Heart left ventricle (tissue), 16 donors: ENCODE measurements at regions not wholly inside any gene's neighbourhood (a gene's known extent, or its start where the extent isn't known, plus 50 kb on each side); places are given as distances from the start of the nearest gene placed in this dataset.

ENCODE experiments used
- ATAC-seq, 4 donors: fragments of 200-7000 bp; cut with Tn5 transposase; one replicate each; pipeline ENCODE4 v1.9.1; 2020 to 2022; ENCODE audit warnings: moderate library complexity in 4 of 4, mild to moderate bottlenecking in 3 of 4, moderate number of reproducible peaks in 1 of 4
- DNase-seq, 5 donors: peaks; one replicate each; pipeline ENCODE4 v3.0.0-alpha.2; 2020
- H3K27ac ChIP-seq, 12 donors: fragments of 200-600 bp; sonication (generic) in 4 of 12; one replicate each; pipeline versions ENCODE4 v1.5.0 to v1.8.0; 2016 to 2022; ENCODE audit warnings: mild to moderate bottlenecking in 2 of 12
- H3K27me3 ChIP-seq, 9 donors: fragments of 200-600 bp; sonication (generic) in 2 of 9; one replicate each; pipeline versions ENCODE4 v1.5.1 to v1.8.0; 2016 to 2022; ENCODE audit warnings: mild to moderate bottlenecking in 3 of 9
- H3K36me3 ChIP-seq, 9 donors: fragments of 200-600 bp; sonication (generic) in 2 of 9; one replicate each; pipeline versions ENCODE4 v1.5.0 to v1.8.0; 2018 to 2022; ENCODE audit warnings: mild to moderate bottlenecking in 2 of 9
- H3K4me1 ChIP-seq, 12 donors: fragments of 200-600 bp; sonication (generic) in 4 of 12; one replicate each; pipeline versions ENCODE4 v1.5.0 to v1.8.0; 2016 to 2022; ENCODE audit warnings: mild to moderate bottlenecking in 3 of 12
- H3K4me3 ChIP-seq, 12 donors: fragments of 200-600 bp; sonication (generic) in 4 of 12; one replicate each; pipeline versions ENCODE4 v1.5.0 to v1.8.0; 2017 to 2022; ENCODE audit warnings: mild to moderate bottlenecking in 9 of 12, moderate library complexity in 4 of 12
- H3K9me3 ChIP-seq, 12 donors: fragments of 200-600 bp; sonication (generic) in 4 of 12; one replicate each; pipeline versions ENCODE4 v1.5.0 to v1.8.0; 2016 to 2022; ENCODE audit warnings: mild to moderate bottlenecking in 1 of 12
- CTCF ChIP-seq, 12 donors: fragments of 200-600 bp; sonication (generic) in 4 of 12; IDR thresholded peaks; one replicate each; pipeline versions ENCODE4 v1.5.0 to v1.8.0; 2018 to 2022; ENCODE audit warnings: antibody characterized with exemption in 12 of 12, mild to moderate bottlenecking in 5 of 12
- POLR2A ChIP-seq, 2 donors: fragments of 450-650 bp; IDR thresholded peaks; one replicate each; pipeline ENCODE4 v1.6.1; 2017; ENCODE audit warnings: antibody characterized with exemption in 2 of 2, mild to moderate bottlenecking in 2 of 2, moderate library complexity in 2 of 2
- WGBS, 4 donors: extraction: QIAGEN DNeasy Blood & Tissue Kit in 2 of 4; methylation state at CpG; one replicate each; pipeline versions ENCODE4 v1.1.5 to v1.1.7; 2013 to 2018; 5-methylcytosine and 5-hydroxymethylcytosine counted together
- intact Hi-C, 10 donors: fragments of 100-400 bp; cut with DNase I; formaldehyde crosslinking; loops; one replicate each; pipeline versions ENCODE4 v1.11.1 to v1.14.2; 2022
- donor health status: ischemic (EF 13 %, LVEDD 7.1; RV severe dilation, severe dysfunction).
- donor health status: healthy with polysubstance abuse.
- donor health status: DM: no; HTN: yes; CAD: no.
- donor health status: DM: no; HTN: no; CAD: no.
- donor health status: ischemic (EF 25% LVEDD 6.9; RV normal size, moderate dysfunction).
- donor health status: ischemic (EF 25% LVEDD 5.7; RV mildly dilated, moderate dysfunction).
- donor health status: healthy.
- donor health status: DM: yes; HTN: yes; CAD: no.
- donor health status: ischemic (EF 35%, LVEDD 5.7; RV mildly dilated, moderate dysfunction).
- donor health status: nonischemic (EF 11% LVEDD 7.7; RV severe dilation, severe dysfunction).
- donor health status: DM: yes; HTN: yes; CAD: no.
- donor health status: PGD.
- donor health status: ischemic (EF 29% LVEDD 5.4; RV normal size, mild dysfunction).
- donor health status: nonischemic (EF 23%, LVEDD 6.1; RV moderate dilation, normal function).

GRCh38 chr13:109655206-109655600, 131.2 kb downstream of the IRS2 start:
- Histone ChIP-seq H3K27ac (peak overlapping the region in 11 of 12 donors; percentile 17 to 89 (median 48)), H3K27me3 (peaks cover 0 to 30% (median 5%) of the 10 kb centered on the region in 9 donors), H3K4me3 (no peak overlapping the region), H3K9me3 (peaks cover 0 to 4% (median 0%) of the 10 kb centered on the region in 12 donors), H3K4me1 (peaks cover 0 to 59% (median 12%) of the 10 kb centered on the region in 12 donors), H3K36me3 (no peaks in the 10 kb centered on the region)
- WGBS, 4 donors = 45 to 67% (median 47%) methylated on average over 1 of the region's 1 CpG
- TF ChIP-seq POLR2A (IDR thresholded peaks at IDR 0.05) (no peak), CTCF (IDR thresholded peaks at IDR 0.05) (no peak)
- intact Hi-C loops = no loop called here
- peak; percentile 26 to 65 (median 54) for ATAC-seq
- no peak for DNase-seq

GRCh38 chr13:109654341-109655205, 131.8 kb downstream of the IRS2 start:
- intact Hi-C loops = no loop called here
- peak overlapping the region in 9 of 12 donors; percentile 0 to 89 (median 49) for H3K27ac ChIP-seq
- DNase-seq = no peak

GRCh38 chr13:109652531-109652930, 133.9 kb downstream of the IRS2 start:
- H3K27me3 ChIP-seq = peaks cover 0 to 21% (median 9%) of the 10 kb centered on the region in 9 donors
- peak overlapping the region in 3 of 12 donors; percentile 6 to 67 (median 17) for H3K27ac ChIP-seq
- DNase-seq = no peak
- WGBS, 4 donors = 44 to 57% (median 54%) methylated on average over 3 of the region's 3 CpGs
- intact Hi-C loops = no loop called here
- H3K36me3 ChIP-seq = no peaks in the 10 kb centered on the region
- peaks cover 0 to 4% (median 0%) of the 10 kb centered on the region in 12 donors for H3K9me3 ChIP-seq
- no peak overlapping the region for H3K4me3 ChIP-seq
- no peak for ATAC-seq
- TF ChIP-seq CTCF (IDR thresholded peaks at IDR 0.05) (no peak), POLR2A (IDR thresholded peaks at IDR 0.05) (no peak)
- H3K4me1 ChIP-seq = peaks cover 0 to 58% (median 11%) of the 10 kb centered on the region in 12 donors

More at GRCh38 chr13:109654341-109655205, 131.8 kb downstream of the IRS2 start:
- H3K4me1 ChIP-seq = peaks cover 0 to 59% (median 12%) of the 10 kb centered on the region in 12 donors
- H3K9me3 ChIP-seq = peaks cover 0 to 4% (median 0%) of the 10 kb centered on the region in 12 donors
- TF ChIP-seq CTCF (IDR thresholded peaks at IDR 0.05) (no peak), POLR2A (IDR thresholded peaks at IDR 0.05) (no peak)
- H3K27me3 ChIP-seq = peaks cover 0 to 33% (median 5%) of the 10 kb centered on the region in 9 donors
- H3K4me3 ChIP-seq = no peak overlapping the region
- no peaks in the 10 kb centered on the region for H3K36me3 ChIP-seq
- ATAC-seq = peak; percentile 71 to 83 (median 81)
- WGBS, 4 donors = 63 to 71% (median 67%) methylated on average over 17 of the region's 17 CpGs

GRCh38 chr13:109651854-109652253, 134.5 kb downstream of the IRS2 start:
- ATAC-seq = peak in 2 of 4 donors; percentile 37 to 49
- DNase-seq = no peak
- Histone ChIP-seq H3K9me3 (peaks cover 0 to 4% (median 0%) of the 10 kb centered on the region in 12 donors), H3K27me3 (peaks cover 0 to 20% (median 9%) of the 10 kb centered on the region in 9 donors), H3K36me3 (no peaks in the 10 kb centered on the region), H3K4me1 (peaks cover 0 to 57% (median 10%) of the 10 kb centered on the region in 12 donors), H3K4me3 (no peak overlapping the region), H3K27ac (peak overlapping the region in 3 of 12 donors; percentile 19 to 67 (median 25))
- TF ChIP-seq POLR2A (IDR thresholded peaks at IDR 0.05) (no peak), CTCF (IDR thresholded peaks at IDR 0.05) (no peak)
- WGBS, 4 donors = 53 to 70% (median 64%) methylated on average over 6 of the region's 6 CpGs
- intact Hi-C loops = no loop called here
